Calu3 (cell line): ENCODE measurements at regions not wholly inside any gene's neighbourhood (a gene's known extent, or its start where the extent isn't known, plus 50 kb on each side); places are given as distances from the start of the nearest gene placed in this dataset.

Experiments used
- BruUV-seq: library from RNA; stranded (reverse); fragments of 400-500 nt; replicated peaks from 2 replicates; lab custom pipeline; 2021; lab: Mats Ljungman, UMichigan
- CTCF ChIA-PET: fragments of 300-600 bp; sonication (Branson Sonifier 250); formaldehyde crosslinking; loops from one replicate; lab custom pipeline; 2022; ENCODE audit warnings: antibody characterized with exemption; lab: Charles Lee
- DNase-seq: peaks from one replicate; pipeline ENCODE4 v3.0.0; 2022
- H3K27ac Mint-ChIP-seq: one replicate; pipeline ENCODE4 v1.8.0; 2022; ENCODE audit warnings: mixed read lengths; ENCODE audit not compliant: unreplicated experiment
- H3K27me3 Mint-ChIP-seq: one replicate; pipeline ENCODE4 v1.8.0; 2022; ENCODE audit warnings: mixed read lengths; ENCODE audit not compliant: unreplicated experiment
- H3K36me3 Mint-ChIP-seq: one replicate; pipeline ENCODE4 v1.8.0; 2022; ENCODE audit warnings: mild to moderate bottlenecking, moderate library complexity, mixed read lengths; ENCODE audit not compliant: insufficient read depth, unreplicated experiment
- H3K4me1 Mint-ChIP-seq: one replicate; pipeline ENCODE4 v1.8.0; 2022; ENCODE audit warnings: mild to moderate bottlenecking, low read depth, mixed read lengths; ENCODE audit not compliant: unreplicated experiment
- H3K4me3 Mint-ChIP-seq: one replicate; pipeline ENCODE4 v1.8.0; 2022; ENCODE audit warnings: mild to moderate bottlenecking, low read depth, moderate library complexity, mixed read lengths; ENCODE audit not compliant: unreplicated experiment
- H3K9me3 Mint-ChIP-seq: one replicate; pipeline ENCODE4 v1.8.0; 2022; ENCODE audit warnings: low read depth, mixed read lengths; ENCODE audit not compliant: unreplicated experiment
- intact Hi-C: fragments of 100-400 bp; cut with micrococcal nuclease; formaldehyde crosslinking; loops from one replicate; pipeline ENCODE4 v1.10.0; 2022; ENCODE audit not compliant: unreplicated experiment
- TF ChIP-seq, protein P1 (sequence below): fragments of 200-600 bp; IDR thresholded peaks from one replicate; pipeline ENCODE4 v1.8.0; 2022; ENCODE audit warnings: antibody characterized with exemption; ENCODE audit not compliant: unreplicated experiment

DNA sequence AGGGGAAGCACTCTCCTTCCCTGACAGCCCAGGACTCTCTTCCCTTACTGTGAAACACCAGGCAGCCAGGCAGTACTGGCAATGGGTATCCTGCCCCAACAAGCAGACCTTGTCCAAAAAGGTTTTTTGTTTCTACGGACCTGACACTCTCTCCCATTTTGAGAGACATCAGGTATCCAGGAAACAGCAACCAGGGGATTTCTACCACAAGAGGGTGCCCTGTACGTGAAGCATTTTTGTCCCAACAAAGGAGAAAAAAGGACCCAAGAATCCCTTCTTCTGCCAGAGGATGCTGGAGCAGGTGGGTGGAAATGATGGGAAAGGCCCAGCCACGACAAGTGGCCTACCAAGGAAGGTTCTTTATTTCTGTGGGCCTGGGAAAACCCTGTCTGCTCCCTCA, 65.7 kb upstream of the FGF13 start:
- DNase-seq = no peak
- no peaks in the 10 kb centered on the region for H3K4me1 Mint-ChIP-seq
- no peaks in the 10 kb centered on the region for H3K36me3 Mint-ChIP-seq
- H3K4me3 Mint-ChIP-seq = no peak overlapping the region
- BruUV-seq = no TSS peak
- intact Hi-C loops = no loop called here
- H3K9me3 Mint-ChIP-seq = peaks cover 3% of the 10 kb centered on the region
- H3K27ac Mint-ChIP-seq = no peak overlapping the region
- CTCF ChIA-PET = no interaction called here
- H3K27me3 Mint-ChIP-seq = no peaks in the 10 kb centered on the region
- TF ChIP-seq, protein P1, sequence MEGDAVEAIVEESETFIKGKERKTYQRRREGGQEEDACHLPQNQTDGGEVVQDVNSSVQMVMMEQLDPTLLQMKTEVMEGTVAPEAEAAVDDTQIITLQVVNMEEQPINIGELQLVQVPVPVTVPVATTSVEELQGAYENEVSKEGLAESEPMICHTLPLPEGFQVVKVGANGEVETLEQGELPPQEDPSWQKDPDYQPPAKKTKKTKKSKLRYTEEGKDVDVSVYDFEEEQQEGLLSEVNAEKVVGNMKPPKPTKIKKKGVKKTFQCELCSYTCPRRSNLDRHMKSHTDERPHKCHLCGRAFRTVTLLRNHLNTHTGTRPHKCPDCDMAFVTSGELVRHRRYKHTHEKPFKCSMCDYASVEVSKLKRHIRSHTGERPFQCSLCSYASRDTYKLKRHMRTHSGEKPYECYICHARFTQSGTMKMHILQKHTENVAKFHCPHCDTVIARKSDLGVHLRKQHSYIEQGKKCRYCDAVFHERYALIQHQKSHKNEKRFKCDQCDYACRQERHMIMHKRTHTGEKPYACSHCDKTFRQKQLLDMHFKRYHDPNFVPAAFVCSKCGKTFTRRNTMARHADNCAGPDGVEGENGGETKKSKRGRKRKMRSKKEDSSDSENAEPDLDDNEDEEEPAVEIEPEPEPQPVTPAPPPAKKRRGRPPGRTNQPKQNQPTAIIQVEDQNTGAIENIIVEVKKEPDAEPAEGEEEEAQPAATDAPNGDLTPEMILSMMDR = no peak

- no peak for DNase-seq
- Mint-ChIP-seq H3K4me1 (no peaks in the 10 kb centered on the region), H3K36me3 (no peaks in the 10 kb centered on the region), H3K9me3 (no peaks in the 10 kb centered on the region), H3K27ac (no peak overlapping the region), H3K4me3 (no peak overlapping the region), H3K27me3 (no peaks in the 10 kb centered on the region)
- intact Hi-C loops = loop anchor here (1.0 kb wide), 1 partner anchor 1195 kb away; no protein-coding TSS in a partner anchor
- CTCF ChIA-PET = no interaction called here
- no TSS peak for BruUV-seq
- TF ChIP-seq, protein P1 = no peak
These were observed 64.0 kb upstream of the FGF13 start for GRCh38 chrX:138775517-138775916.

DNA sequence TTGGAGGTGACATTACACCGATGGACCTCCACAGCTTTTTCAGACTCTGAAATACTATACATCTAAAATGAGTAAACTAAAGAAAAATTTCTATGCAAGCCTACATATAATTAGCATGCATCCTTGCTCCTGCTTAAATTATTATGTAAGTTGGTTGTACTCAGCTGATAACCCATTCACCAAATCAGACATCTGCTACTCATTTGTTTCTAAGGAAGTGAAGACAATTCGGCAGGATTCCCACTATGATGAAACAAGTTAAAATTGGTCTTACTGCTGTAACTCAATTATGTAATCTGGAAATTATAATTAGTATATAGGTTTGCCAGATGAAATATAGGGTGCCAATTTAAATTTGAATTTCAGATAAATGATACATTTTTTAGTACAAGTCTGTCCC, 59.5 kb upstream of the FGF13 start:
- no TSS peak for BruUV-seq
- Mint-ChIP-seq H3K36me3 (no peaks in the 10 kb centered on the region), H3K9me3 (no peaks in the 10 kb centered on the region), H3K4me1 (no peaks in the 10 kb centered on the region), H3K27ac (no peak overlapping the region), H3K4me3 (no peak overlapping the region), H3K27me3 (no peaks in the 10 kb centered on the region)
- intact Hi-C loops = no loop called here
- TF ChIP-seq, protein P1 = no peak
- no peak for DNase-seq
- CTCF ChIA-PET = no interaction called here

- H3K27me3 Mint-ChIP-seq = no peaks in the 10 kb centered on the region
- H3K4me3 Mint-ChIP-seq = no peak overlapping the region
- CTCF ChIA-PET = interaction anchor here (0.6 kb wide), 1 partner anchor 67 kb away, joined by 3 read pairs; no protein-coding TSS in a partner anchor
- TF ChIP-seq, protein P1 = no peak
- H3K36me3 Mint-ChIP-seq = no peaks in the 10 kb centered on the region
- no peak overlapping the region for H3K27ac Mint-ChIP-seq
- intact Hi-C loops = no loop called here
- no TSS peak for BruUV-seq
- DNase-seq = no peak
- H3K4me1 Mint-ChIP-seq = no peaks in the 10 kb centered on the region
- H3K9me3 Mint-ChIP-seq = peaks cover 4% of the 10 kb centered on the region
These were observed 58.4 kb upstream of the FGF13 start for GRCh38 chrX:138769918-138770317.
